Stimulated activated CD8-positive, alpha-beta memory T cell treated with anti-CD3 and anti-CD28 coated beads, Interleukin-4, amount 100 ng/mL, for 1 hour (primary cell): ENCODE measurements at regions not wholly inside any gene's neighbourhood (a gene's known extent, or its start where the extent isn't known, plus 50 kb on each side); places are given as distances from the start of the nearest gene placed in this dataset.

ENCODE experiments used
- DNase-seq, 2 donors: peaks; one replicate each; pipeline ENCODE4 v3.0.0-alpha.2; 2020; ENCODE audit warnings: low read depth in 2 of 2, low spot score in 1 of 2

DNA sequence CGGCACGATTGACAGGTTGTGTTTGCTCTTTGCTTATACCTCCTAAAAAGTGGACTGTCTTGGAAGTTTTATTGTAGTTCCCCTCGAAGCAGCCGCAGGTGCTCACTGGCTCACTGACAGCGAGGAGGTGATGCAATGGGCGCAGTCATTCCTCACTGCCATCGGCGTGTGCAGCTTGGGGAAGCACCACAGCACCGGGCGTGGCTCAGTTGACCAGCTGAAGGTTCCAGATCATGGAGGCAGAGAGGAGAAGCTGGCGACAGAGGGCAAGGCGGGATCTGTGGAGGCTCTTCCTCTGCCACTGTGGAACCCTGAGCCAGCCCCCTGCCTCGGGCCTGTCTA lies 72.1 kb upstream of the TNRC6C start:
- no peak for DNase-seq

DNA sequence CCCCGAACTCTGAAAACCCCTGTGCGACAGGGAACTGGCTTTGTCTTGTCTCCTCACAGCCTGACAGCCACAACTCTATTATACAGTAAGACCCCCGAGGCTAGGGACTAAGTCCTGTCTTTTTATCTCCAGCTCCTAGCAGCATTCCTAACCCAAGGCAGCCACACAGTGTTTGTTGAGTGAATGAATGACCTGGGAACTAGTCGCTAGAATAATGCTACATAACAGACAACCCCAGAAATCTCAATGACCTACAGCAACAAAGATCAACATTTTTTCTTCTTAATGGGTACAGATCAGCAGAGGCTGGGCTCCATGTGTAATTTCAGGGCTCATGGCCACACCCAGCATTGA lies 71.4 kb upstream of the TNRC6C start:
- DNase-seq: no peak

DNA sequence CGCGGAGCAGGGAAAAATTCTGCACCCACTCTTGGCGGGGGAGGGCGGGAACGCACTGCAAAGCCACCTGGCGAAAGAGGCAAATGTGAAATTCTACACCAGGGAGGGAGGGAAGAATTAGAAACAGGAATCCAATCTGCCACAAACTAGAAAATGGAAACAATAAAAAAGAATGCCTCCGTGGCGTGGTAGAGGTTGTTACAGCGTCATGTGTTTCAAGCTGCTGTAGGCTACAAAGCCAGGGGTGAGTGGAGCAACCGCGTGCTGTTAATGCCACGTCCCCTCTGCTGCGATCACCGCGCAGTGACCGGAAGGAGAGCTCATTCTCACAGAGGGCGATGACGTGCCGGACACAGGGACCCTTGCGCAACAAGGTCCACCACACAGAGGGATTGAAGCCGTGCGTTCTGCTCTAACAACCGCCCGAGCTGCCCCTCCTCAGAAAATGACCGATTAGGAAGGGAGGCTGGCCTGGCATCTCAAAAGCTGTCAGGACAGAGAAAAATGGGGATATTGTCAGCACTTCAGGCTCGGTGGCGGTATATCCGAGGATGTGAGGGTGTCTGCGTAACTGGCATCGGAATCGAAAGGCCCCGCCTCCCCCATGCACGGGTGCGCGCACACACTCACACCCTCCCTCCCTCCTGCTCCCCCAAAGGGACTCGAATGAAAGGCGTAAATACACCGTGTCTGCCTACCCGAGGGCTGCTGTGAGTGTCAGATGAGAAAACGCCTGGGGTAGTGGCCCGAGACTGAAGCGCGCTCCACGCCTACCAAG lies 70.8 kb upstream of the TNRC6C start:
- peak; percentile 36 to 61 for DNase-seq

DNA sequence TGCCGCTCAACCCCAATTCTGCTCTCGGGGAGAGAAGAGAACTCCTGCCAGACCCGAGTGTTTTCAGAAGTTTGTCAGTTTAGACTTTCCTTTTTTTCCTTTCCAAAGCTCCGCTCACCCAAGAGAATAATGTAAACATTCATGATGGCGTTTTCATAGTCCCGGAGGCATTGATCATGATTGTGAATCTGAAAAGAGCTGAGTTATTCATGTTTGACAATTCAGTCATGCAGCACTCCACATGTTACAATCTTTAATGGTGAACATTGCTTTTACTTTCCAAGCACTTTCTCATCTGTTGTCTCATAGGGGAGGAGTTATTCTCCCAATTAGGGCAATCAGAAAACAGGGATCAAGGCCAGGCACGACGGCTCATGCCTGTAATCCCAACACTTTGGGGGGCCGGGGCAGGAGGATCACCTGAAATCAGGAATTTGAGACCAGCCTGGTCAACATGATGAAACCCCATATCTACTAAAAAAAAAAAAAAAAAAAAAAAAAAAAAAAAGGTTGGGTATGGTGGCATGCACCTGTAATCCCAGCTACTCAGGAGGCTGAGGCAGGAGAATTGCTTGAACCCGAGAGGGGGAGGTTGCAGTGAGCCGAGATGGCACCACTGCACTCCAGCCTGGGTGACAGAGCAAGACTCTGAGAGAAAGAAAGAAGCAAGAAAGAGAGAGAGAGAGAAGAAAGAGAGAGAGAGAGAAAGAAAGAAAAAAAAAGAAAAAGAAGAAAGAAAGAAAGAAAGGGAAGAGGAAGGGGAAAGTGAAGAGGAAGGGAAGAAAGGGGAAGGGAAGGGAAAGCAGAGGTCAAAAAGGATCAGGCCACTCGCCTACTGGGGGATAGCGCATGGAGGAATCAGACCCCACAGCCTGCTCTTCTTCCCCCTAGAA lies 70.0 kb upstream of the TNRC6C start:
- no peak for DNase-seq

DNA sequence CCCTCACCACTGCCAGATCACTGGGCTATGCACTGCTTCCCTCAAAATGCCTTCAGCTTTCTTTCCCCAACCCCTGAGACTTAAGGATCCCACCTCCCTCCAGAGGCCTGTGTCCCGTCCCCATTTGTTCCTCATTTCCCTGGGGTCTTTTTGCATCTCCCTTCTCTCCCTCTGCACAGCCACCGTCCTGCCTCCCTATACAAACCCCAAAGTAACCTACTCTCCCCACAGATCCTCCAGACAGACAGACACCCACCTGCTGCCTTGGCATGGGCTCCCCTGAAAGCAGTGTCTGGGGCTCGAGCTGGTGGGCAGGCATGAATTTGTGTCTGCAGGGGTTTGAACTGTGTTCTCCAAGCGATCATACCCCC lies 69.4 kb upstream of the TNRC6C start:
- DNase-seq: no peak

DNA sequence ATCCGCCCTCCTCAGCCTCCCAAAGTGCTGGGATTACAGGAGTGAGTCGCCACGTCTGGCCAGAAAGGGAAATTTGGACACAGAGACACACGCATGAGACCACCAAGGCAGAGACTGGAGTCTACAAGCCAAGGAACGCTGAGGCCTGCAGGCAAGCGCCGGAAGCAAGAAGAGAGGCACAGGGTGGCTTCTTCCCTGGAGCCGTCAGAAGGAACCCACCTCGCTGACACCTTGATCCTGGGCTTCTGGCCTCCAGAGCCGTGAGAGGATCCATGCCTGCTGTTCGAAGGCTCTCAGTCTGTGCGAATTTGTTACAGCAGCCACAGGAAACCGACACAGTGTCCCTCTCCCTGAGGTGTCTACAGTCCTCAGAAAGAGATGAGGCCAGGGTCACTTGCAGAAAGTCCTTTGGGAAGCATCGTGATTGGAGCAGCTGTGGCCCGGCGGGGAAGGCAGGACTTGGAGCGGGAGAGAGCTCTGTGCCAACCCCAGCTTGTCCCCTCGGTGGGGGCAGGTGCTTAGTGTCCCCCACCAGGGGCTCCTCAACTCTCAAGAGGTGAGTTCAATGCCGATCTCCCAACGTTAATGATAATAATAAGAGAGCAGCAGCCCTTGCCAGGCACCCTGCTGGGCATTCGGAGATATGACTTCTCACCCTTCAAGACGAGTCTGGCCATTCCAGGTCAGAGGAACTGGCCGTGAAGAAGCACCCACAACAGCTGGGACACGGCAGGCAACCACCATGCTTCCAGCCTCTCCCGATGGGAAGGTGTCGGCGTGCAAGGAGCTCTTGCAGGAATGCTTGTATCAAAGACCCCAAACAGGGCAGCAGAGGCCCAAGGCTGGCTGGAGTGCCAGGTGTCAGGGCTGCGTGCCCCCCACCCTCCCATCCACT lies 68.4 kb upstream of the TNRC6C start:
- no peak for DNase-seq

DNA sequence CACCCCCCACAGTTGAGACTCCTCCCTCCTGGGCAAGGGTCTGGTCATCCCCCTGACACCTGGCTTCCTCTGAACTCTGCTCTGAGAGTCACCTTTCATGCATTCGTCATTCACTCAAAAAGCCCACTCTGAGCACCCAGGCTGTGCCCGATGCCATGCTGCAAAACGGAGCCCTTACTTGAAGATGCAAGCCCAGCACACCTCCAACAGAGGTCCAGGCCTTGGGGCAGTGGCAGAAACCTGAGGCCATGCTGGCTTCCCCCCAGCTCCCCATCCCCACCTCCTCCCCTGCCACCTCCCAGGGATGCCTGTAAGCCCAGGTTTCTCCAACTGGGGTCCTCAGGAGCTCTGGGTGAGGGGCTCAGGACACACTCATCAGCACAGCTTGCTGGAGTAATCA lies 67.7 kb upstream of the TNRC6C start:
- no peak for DNase-seq

DNA sequence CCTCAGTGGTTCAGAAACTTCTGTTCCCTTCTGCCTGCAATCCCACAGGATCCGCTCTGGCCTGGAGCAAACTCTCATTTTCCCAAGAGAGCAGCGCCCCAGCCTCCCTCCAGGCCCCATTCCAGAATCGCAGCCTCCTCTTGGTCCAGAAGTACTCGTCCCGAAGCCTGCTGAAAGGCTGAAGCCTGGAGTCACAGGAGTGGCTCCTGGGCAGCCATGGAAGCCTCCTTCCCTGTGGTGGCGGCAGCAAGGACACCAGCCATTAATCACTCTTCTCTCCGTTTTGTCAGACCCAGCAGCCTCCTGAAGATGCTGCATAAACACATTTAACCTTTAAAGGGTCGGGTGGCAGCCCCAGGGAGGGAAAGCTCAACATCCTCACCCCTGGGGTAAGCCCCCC lies 66.9 kb upstream of the TNRC6C start:
- DNase-seq: no peak

DNA sequence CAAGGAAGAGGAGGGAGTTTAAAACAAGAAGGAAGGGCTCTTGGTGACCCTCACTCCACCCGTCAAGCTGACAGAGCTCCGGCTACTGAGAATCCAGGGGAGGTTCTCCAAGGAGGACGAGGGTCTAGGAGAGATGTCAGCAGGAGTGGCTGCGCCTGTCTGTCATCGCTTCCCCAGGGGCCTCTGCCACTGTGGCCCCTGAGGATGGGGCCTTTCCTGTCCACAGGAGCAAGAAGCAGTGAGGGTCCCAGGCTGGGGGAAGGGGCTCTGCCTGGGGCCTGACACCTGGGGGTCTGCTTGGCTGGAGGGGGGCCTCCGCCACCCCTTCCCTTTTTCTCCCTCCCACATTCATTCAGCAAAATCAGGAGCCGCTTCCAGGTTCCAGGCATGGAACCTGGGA lies 66.5 kb upstream of the TNRC6C start:
- no peak for DNase-seq

DNA sequence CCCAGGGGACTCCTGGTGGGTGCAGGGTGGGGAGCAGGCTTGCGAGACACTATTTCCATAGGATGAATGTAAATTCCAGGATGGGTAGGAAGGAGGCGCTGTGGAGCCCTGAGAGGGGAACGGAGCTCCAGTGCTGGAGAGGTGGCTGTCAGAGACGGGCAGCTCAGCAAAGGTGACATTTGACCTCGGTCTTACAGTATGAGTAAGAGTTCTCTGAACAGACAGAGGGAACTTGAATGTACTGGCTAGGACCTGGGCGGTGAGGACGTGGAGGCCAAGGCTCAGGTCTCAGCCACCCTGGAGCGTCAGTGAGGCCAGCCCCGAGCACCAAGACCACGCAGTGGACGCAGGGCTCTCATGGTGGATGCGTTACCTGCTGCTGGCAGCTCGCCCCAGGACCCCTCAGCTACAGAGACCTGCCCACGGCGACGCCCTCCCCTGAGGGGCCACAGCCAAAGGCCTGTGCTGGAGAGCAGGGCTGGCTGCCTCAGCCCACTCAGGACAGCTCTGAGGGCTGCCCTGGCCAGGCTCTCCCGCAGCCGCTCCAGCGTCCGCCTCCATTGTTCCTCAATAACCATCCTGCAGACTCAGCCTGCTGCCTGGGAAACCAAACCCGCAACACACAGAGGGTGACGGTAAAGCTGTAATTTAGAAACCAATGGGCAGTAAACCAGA lies 65.9 kb upstream of the TNRC6C start:
- DNase-seq: no peak

DNA sequence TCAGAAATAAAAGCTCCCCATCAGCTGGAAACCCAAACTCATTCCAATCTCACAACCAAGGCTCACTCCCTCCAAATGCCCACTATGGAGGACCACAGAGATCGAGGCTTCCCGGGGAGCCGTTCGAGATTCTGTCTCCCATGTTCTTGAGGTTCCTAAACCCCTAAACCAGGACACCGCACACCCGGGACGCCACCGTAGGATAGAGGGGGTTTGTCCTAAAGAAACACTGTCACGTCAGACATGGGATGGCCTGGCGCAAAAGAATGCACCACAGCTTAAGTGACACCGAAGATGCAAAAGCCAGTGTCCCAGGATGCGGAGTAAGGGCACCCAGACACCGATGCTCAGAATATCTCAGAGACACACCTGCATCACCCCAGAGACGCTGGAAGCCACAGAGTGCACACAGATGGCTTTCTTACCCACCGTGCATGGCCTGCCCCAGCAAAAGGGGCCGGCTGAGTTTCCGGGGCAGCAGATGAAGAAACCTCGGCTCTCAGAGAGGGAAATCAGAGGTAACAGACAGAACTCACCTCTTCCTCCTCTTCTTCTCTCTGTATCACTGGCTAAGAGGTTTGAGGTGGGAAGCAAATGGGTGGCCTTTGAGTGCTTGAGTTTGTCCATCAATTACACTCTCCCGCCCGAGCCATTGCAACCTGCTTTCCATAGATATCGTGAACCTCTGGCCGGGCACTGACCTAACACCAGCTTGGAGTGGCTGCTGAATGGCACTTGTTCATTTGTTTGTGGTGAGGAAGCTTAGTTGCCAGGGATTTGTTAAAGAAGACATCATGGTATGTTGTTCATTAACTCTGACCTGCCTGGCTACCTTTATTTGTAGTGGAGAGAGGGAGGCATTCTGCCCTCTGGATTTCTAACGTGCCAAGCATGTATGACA lies 65.1 kb upstream of the TNRC6C start:
- no peak for DNase-seq

DNA sequence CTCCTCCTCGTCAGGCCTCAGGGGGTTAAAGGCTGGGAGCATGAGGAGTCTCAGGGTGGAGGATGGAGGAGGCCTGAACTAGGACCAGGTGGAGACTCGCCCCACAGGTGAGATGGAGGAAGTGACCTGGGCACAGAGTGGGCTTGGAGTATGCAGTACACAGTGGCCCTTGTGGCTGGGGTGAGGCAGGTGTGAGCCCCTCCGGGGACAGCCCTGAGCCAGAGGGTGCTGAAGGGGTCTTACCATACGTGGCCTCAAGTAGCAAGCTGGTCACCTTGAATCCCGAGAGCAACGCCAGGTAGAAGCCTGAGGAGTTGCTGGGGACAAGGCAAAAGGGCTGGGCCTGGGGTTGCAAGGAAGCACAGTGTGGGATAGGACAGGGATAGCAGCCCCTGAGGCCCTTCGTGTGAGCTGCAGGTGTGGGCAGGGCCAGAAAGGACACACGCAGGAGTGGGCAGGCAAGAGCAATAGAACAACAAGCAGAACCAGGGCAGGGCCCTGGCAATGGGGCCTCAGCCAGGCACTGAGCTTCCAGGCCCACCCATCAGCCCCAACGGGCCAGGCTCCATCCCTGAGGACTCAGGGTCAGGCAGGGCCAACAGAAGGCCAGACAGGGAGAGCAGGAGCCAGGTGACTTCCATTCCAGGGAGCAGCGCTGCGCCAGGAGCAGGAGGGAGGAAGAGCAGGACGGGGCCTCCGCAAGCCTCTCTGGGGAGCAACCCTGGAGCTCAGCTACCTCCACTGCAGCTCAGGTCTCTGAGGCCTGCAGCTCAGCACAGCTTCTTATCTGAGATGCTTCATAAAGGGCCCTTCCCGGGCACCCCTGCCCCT lies 64.2 kb upstream of the TNRC6C start:
- no peak for DNase-seq

DNA sequence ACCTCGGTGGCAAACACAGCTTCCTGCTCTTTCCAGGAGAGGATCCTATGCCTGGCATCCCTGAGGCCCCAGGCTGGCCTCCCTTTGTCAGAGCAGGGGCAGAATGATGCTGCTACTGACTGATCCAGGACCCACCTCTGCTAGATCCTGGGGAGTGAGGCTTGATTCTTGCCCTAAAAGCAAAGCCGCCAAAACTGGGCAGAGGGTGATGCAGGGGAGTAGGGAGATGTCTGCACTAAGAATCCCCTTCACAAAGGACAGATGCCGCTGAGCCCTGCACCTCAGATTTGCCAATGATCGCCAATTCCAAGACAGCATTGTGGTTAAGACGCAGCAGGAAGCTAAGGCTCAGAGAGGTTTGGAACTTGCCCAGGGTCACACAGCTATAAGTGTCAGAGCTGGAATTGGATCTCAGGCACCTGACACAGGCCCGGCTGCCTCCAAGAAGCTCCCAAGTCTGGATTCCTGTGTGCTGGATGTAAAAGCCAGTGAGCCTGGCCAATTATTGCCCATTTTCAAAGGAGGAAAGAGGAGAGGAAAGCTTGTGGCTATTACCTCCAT lies 60.7 kb upstream of the TNRC6C start:
- DNase-seq: no peak

DNA sequence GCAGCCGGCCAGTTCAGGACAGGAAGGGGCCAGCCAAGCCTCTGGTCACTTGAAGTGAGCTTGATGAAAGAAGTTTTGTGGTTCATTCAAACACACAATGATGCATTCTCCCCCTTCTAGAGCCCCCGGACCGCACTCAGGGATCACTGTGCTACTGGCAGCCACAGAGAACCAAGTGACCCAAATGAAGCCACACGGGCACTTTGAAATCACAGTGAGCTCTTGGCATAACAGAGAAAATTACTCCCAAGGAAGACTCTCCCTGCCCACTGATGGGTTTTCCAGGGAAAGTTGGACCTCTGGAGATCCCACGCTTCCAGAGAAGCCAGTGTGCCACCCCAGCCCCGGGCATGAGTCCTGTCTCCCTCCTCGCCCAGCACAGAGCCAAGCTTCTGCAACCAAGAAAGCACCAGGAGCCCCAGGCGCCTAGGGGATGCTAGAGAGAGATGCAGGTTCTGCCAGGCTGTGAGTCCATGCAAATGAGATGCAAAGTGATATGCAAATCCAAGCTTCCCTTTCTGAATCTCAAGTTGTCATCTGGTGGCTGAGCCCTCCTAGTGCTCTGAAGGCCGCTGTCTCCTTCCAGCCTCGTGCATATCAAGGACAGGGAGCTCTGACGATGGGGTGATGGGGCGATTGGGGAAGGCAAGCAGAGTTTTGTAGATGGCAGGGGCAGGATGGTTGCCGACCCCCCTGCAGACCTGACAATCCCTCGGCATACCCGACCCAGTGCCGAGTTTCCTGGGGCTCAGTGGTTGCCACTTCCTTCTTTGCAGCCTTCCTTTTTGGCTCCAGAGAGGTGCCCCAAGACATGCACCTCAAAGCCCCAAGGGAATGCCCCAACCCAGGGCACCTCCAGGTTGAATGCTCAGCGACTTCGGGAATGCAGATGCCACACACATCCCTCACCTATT lies 59.7 kb upstream of the TNRC6C start:
- no peak for DNase-seq

DNA sequence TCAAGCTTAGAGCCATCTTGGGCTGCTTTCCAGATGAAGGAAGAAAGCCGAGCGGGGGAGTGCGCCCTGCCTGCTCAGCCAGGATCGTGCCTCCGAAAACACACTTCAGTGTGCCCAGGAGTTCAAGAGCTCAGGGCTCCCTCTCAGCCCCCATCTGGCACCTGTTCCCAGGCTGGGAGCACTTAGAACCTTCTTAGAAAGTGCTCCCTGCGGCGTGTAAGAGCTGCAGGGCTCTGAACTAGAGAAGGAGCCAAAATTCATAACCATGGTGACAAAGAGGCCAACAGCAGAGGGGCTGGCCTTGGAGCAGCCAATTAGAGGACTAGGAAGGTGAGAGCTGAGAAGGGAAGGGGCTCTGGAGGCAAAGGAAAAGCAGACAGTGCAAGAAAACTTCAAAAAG lies 59.0 kb upstream of the TNRC6C start:
- DNase-seq: no peak

DNA sequence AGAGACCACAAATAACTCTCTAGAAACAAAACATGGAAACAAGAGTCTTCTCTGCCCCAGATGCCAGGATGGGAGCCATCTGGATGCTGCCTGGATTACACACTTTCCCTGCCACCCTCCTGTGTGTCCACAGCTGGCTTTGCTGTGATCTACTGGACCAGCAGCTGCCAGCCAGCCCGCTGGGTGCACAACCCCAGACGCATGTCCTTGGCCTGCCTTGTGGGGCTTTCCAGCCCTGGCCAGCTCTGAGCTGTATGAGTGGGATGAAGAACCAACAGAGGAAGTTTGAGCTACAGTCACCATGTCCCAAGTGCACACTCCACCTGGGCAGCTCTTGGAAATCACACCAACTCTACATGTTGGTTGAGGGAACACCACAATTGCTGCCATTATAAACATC lies 57.0 kb upstream of the TNRC6C start:
- no peak for DNase-seq

DNA sequence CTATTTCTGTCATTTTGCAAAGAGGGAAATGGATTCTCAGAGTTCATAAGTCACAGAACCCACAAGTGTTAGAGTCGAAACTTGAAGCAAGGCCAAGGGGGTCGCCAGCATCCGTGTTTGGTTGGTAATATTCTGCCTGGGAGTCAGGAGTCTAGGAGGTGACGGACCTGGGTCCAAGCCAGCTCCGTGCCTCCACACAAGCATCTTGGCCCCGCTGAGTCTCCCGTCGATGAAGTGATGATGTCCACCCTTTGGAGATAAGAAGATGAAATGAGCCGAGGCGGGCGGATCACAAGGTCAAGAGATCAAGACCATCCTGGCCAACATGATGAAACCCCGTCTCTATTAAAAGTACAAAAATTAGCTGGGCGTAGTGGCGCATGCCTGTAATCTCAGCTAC lies 53.2 kb upstream of the TNRC6C start:
- no peak for DNase-seq

DNA sequence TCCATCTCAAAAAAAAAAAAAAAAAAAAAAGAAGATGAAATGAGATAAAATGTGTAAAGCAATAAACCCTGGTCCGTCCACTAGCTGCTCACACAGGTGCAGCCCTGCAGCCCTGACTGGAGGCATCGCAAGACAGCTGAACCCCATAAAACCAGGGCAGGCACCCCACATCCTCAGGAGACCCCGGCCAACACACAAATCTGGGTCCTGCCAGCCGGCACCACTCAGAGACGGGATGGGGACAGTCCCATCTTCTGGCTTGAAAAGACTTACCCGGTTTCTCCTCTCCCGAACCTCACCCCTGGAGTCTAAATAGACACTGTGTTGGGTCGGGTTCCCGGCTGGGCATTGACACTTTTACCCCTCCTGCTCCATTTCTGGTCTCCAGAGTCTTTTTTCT lies 52.7 kb upstream of the TNRC6C start:
- DNase-seq: no peak
